ENCODE measurements at regions not wholly inside any gene's neighbourhood (a gene's known extent, or its start where the extent isn't known, plus 50 kb on each side); places are given as distances from the start of the nearest gene placed in this dataset.
"Not testable (repeated sequence)": the region's sequence is repeated elsewhere in the genome, so short reads cannot be mapped to it uniquely, and the experiment has no call there.

- DNase-seq: not testable (repeated sequence)
Observed at GRCh38 chr20:5381527-5381926, 64.8 kb upstream of the PROKR2 start.

GRCh38 chr20:5377484-5377883 is 60.7 kb upstream of the PROKR2 start:
- DNase-seq: no peak

- no peak for DNase-seq
Observed at GRCh38 chr20:5376228-5376627, 59.5 kb upstream of the PROKR2 start.

- no peak for DNase-seq
Observed at GRCh38 chr20:5374171-5374570, 57.4 kb upstream of the PROKR2 start.

GRCh38 chr20:5372371-5372770 is 55.6 kb upstream of the PROKR2 start:
- DNase-seq: no peak

GRCh38 chr20:5369629-5370028 is 52.9 kb upstream of the PROKR2 start:
- DNase-seq: no peak

Measured in HCEC 1CT (cell line).